Fibroblast of lung (primary cell): ENCODE measurements at regions not wholly inside any gene's neighbourhood (a gene's known extent, or its start where the extent isn't known, plus 50 kb on each side); places are given as distances from the start of the nearest gene placed in this dataset.

Source experiments
- CTCF ChIP-seq, 2 donors: IDR thresholded peaks in 1 of 2; conservative IDR thresholded peaks in 1 of 2; 1 replicate in 1 of 2; 2 replicates in 1 of 2; pipeline ENCODE4 v1.5.1; 2011 to 2012; ENCODE audit warnings: low read length in 2 of 2, control low read depth in 1 of 2, inconsistent platforms in 1 of 2, low read depth in 1 of 2, mild to moderate bottlenecking in 1 of 2
- EZH2 ChIP-seq: IDR thresholded peaks from 2 replicates; pipeline ENCODE4 v1.5.1; 2012; ENCODE audit warnings: low read length, control low read depth, mild to moderate bottlenecking; ENCODE audit errors: missing control alignments

- TF ChIP-seq CTCF (conservative IDR thresholded peaks at IDR 0.05 in 1 of 2, IDR thresholded peaks at IDR 0.05 in 1 of 2; ENCODE audit: low read depth in 1 of 2, low read length in 2 of 2) (no peak), EZH2 (no peak)
Observed at GRCh38 chr5:74418261-74418660, 222.3 kb downstream of the ENC1 start.
